HepG2 (cell line): ENCODE measurements at regions not wholly inside any gene's neighbourhood (a gene's known extent, or its start where the extent isn't known, plus 50 kb on each side); places are given as distances from the start of the nearest gene placed in this dataset.

Experiments
- ATAC-seq: fragments of 200-7000 bp; cut with Tn5 transposase; 3 replicates; pipeline ENCODE4 v1.9.1; 2020; ENCODE audit warnings: mild to moderate bottlenecking, moderate library complexity
- BruUV-seq: library from RNA; stranded (reverse); fragments of 400-500 nt; replicated peaks from 2 replicates; lab custom pipeline; 2021; lab: Mats Ljungman, UMichigan
- CTCF ChIA-PET: fragments of 300-600 bp; formaldehyde crosslinking; extraction: SDS; loops from one replicate; lab custom pipeline; 2021; ENCODE audit warnings: low total read pairs, inconsistent platforms, low intra/inter-chr PET ratio; lab: Yijun Ruan, JAX
- POLR2A ChIA-PET: fragments of 350-600 bp; sonication (Branson Sonifier 250); formaldehyde crosslinking; loops from one replicate; lab custom pipeline; 2020; ENCODE audit warnings: antibody characterized with exemption, inconsistent platforms; lab: Yijun Ruan, JAX
- DNase-seq: peaks from one replicate; pipeline ENCODE4 v3.0.0-alpha.2; 2015; ENCODE audit warnings: low spot score
- FAIRE-seq: peaks from 3 replicates; lab custom pipeline; 2011; peaks lifted over from hg19 to GRCh38; lab: Jason Lieb, UNC
- H2AFZ ChIP-seq: one replicate; pipeline ENCODE4 v1.6.1; 2011; ENCODE audit warnings: low read length, inconsistent platforms
- H3K27ac ChIP-seq: fragments of 300-600 bp; 3 replicates; pipeline ENCODE4 v1.8.0; 2011; ENCODE audit warnings: mixed run types, mild to moderate bottlenecking, mixed read lengths, low read length, inconsistent platforms; ENCODE audit not compliant: insufficient read depth; ENCODE audit errors: extremely low read length
- H3K27me3 ChIP-seq, 2 experiments: fragments of 200-600 bp in 1 of 2; 2 replicates in 1 of 2; 3 replicates in 1 of 2; pipeline versions ENCODE4 v1.6.0 to v1.8.0; 2011; ENCODE audit warnings: low read length in 2 of 2, mild to moderate bottlenecking in 2 of 2, moderate library complexity in 2 of 2, inconsistent platforms in 1 of 2; ENCODE audit not compliant: insufficient read depth in 2 of 2, control insufficient read depth in 1 of 2
- H3K36me3 ChIP-seq, 2 experiments: fragments of 200-600 bp in 1 of 2; replicated peaks in 1 of 2; 2 replicates in 1 of 2; 3 replicates in 1 of 2; pipeline versions ENCODE4 v1.5.1 to v1.8.0; 2011; ENCODE audit warnings: low read length in 2 of 2, inconsistent platforms in 1 of 2; ENCODE audit not compliant: insufficient read depth in 2 of 2, control insufficient read depth in 1 of 2
- H3K4me1 ChIP-seq: 2 replicates; pipeline ENCODE4 v1.5.1; 2012; ENCODE audit warnings: low read length, inconsistent platforms; ENCODE audit not compliant: insufficient read depth
- H3K4me2 ChIP-seq: 2 replicates; pipeline ENCODE4 v1.6.0; 2011; ENCODE audit warnings: low read depth, low read length, inconsistent platforms
- H3K4me3 ChIP-seq, 3 experiments: fragments of 200-600 bp in 1 of 3; sonication (generic), shearing (Covaris generic) in 1 of 3; replicated peaks in 1 of 3; 2 replicates each; pipeline ENCODE4 v1.5.1; 2011 to 2016; ENCODE audit warnings: low read length in 3 of 3, inconsistent platforms in 2 of 3, low read depth in 2 of 3, mild to moderate bottlenecking in 2 of 3, control low read depth in 1 of 3, mixed read lengths in 1 of 3; ENCODE audit not compliant: insufficient read depth in 1 of 3
- H3K79me2 ChIP-seq: one replicate; pipeline ENCODE4 v1.6.1; 2011; ENCODE audit warnings: low read length, inconsistent platforms; ENCODE audit not compliant: insufficient read depth
- H3K9ac ChIP-seq: 2 replicates; pipeline ENCODE4 v1.6.0; 2011; ENCODE audit warnings: mild to moderate bottlenecking, low read depth, low read length, inconsistent platforms; ENCODE audit not compliant: insufficient read depth
- H3K9me3 ChIP-seq: 2 replicates; pipeline ENCODE4 v1.5.1; 2012; ENCODE audit warnings: mild to moderate bottlenecking, low read length
- H4K20me1 ChIP-seq: 2 replicates; pipeline ENCODE4 v1.6.0; 2011; ENCODE audit warnings: inconsistent platforms, mild to moderate bottlenecking, low read length, moderate library complexity; ENCODE audit not compliant: insufficient read depth
- ARHGAP35 ChIP-seq: sonication (generic); formaldehyde crosslinking; IDR thresholded peaks from 2 replicates; pipeline ENCODE4 v1.9.0; 2022; ENCODE audit warnings: mild to moderate bottlenecking, inconsistent platforms, moderate library complexity, missing genetic modification reagents, borderline replicate concordance
- GABPB1 ChIP-seq: IDR thresholded peaks from 2 replicates; pipeline ENCODE4 v1.6.1; 2016; ENCODE audit warnings: mild to moderate bottlenecking, missing genetic modification reagents, moderate library complexity, missing compliant biosample characterization
- KLF9 ChIP-seq: IDR thresholded peaks from 2 replicates; pipeline ENCODE4 v1.6.1; 2016; ENCODE audit warnings: low read depth
- LCORL ChIP-seq, 2 experiments: fragments of 450-650 bp in 1 of 2; sonication (generic) in 1 of 2; formaldehyde crosslinking in 1 of 2; IDR thresholded peaks; 2 replicates each; pipeline versions ENCODE4 v1.5.0 to v1.6.1; 2017 to 2020; ENCODE audit warnings: antibody characterized with exemption in 1 of 2, missing genetic modification reagents in 1 of 2
- NPAS2 ChIP-seq: sonication (generic); formaldehyde crosslinking; IDR thresholded peaks from 2 replicates; pipeline ENCODE4 v1.8.0; 2022; ENCODE audit warnings: mild to moderate bottlenecking, missing genetic modification reagents, borderline replicate concordance
- SRY ChIP-seq: sonication (generic); formaldehyde crosslinking; IDR thresholded peaks from 2 replicates; pipeline ENCODE4 v1.8.0; 2022; ENCODE audit warnings: mild to moderate bottlenecking, missing genetic modification reagents
- STAT5B ChIP-seq: sonication (generic); formaldehyde crosslinking; IDR thresholded peaks from 2 replicates; pipeline ENCODE4 v1.4.0; 2020; ENCODE audit warnings: missing genetic modification reagents
- TBP ChIP-seq: sonication (generic); formaldehyde crosslinking; IDR thresholded peaks from 2 replicates; pipeline ENCODE4 v1.5.0; 2020; ENCODE audit warnings: missing genetic modification reagents
- ZBTB20 ChIP-seq: sonication (generic); formaldehyde crosslinking; IDR thresholded peaks from 2 replicates; pipeline ENCODE4 v1.8.1; 2023; ENCODE audit warnings: missing genetic modification reagents, low read depth, mild to moderate bottlenecking, borderline replicate concordance
- ZNF12 ChIP-seq: sonication (generic); formaldehyde crosslinking; IDR thresholded peaks from 2 replicates; pipeline ENCODE4 v1.5.0; 2020; ENCODE audit warnings: missing genetic modification reagents
- ZNF577 ChIP-seq: sonication (generic); formaldehyde crosslinking; IDR thresholded peaks from 2 replicates; pipeline ENCODE4 v1.4.0; 2020; ENCODE audit warnings: mild to moderate bottlenecking, low read depth, missing genetic modification reagents, borderline replicate concordance
- ZNF737 ChIP-seq: sonication (generic); formaldehyde crosslinking; IDR thresholded peaks from 2 replicates; pipeline ENCODE4 v1.5.0; 2020; ENCODE audit warnings: missing genetic modification reagents, mild to moderate bottlenecking, borderline replicate concordance
- ZNF776 ChIP-seq: sonication (generic); formaldehyde crosslinking; IDR thresholded peaks from 2 replicates; pipeline ENCODE4 v1.4.0; 2020; ENCODE audit warnings: mild to moderate bottlenecking, missing genetic modification reagents
- ZNF782 ChIP-seq: sonication (generic); formaldehyde crosslinking; IDR thresholded peaks from 2 replicates; pipeline ENCODE4 v1.4.0; 2020; ENCODE audit warnings: missing genetic modification reagents, mild to moderate bottlenecking, borderline replicate concordance
- WGBS: methylation state at CpG from one replicate; pipeline ENCODE4 v1.1.6; 2017; ENCODE audit warnings: low lambda C conversion rate; 5-methylcytosine and 5-hydroxymethylcytosine counted together
- in situ Hi-C: cut with HindIII; loops from 2 replicates; pipeline ENCODE4 v1.10.0; 2017; ENCODE audit warnings: low pct_unique_long_range_greater_than_20kb; ENCODE audit not compliant: extremely low pct_ligation_motif_present
- intact Hi-C: fragments of 100-400 bp; cut with micrococcal nuclease; formaldehyde crosslinking; loops from one replicate; pipeline ENCODE4 v1.10.0; 2022; ENCODE audit not compliant: unreplicated experiment
- TF ChIP-seq, protein P1 (sequence below): IDR thresholded peaks from 2 replicates; pipeline ENCODE4 v1.6.1; 2018; ENCODE audit warnings: missing genetic modification reagents, mild to moderate bottlenecking, missing compliant biosample characterization
- TF ChIP-seq, protein P2 (sequence below): sonication (generic); formaldehyde crosslinking; IDR thresholded peaks from 2 replicates; pipeline ENCODE4 v1.4.0; 2020; ENCODE audit warnings: missing genetic modification reagents
- TF ChIP-seq, protein P3 (sequence below): sonication (generic); formaldehyde crosslinking; IDR thresholded peaks from 2 replicates; pipeline ENCODE4 v1.4.0; 2020; ENCODE audit warnings: missing genetic modification reagents, mild to moderate bottlenecking, borderline replicate concordance
- TF ChIP-seq, protein P4 (sequence below): sonication (generic); formaldehyde crosslinking; IDR thresholded peaks from 2 replicates; pipeline ENCODE4 v1.4.0; 2020; ENCODE audit warnings: missing genetic modification reagents, borderline replicate concordance

DNA sequence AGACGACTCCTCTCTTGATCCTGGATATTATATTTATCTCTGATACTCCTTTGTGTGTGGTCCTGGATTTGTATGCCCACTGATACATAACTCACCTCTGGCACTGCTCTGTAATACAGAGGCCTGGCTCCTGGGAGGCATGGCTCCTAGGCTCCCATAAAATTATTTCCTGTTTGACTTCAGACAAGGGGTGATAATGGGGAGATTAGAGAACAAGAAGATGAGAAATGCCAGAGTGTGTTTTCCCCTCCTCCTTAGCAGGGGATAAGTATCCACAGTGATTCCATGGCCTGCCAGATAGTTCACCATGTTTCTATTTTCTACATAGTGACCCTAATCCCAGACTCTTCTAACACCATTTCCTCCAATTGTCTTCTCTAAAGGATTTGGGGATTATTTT lies 165.7 kb upstream of the PLSCR5 start:
- H3K4me1 ChIP-seq = no peaks in the 10 kb centered on the region
- H3K9ac ChIP-seq = no peak overlapping the region
- H3K36me3 ChIP-seq = no peaks in the 10 kb centered on the region
- BruUV-seq = no TSS peak
- H3K27ac ChIP-seq = no peak overlapping the region
- 0% methylated on average over 1 of the region's 1 CpG for WGBS
- ATAC-seq = no peak
- no peak overlapping the region for H2AFZ ChIP-seq
- no peaks in the 10 kb centered on the region; a peak in 1 of 5 replicates for H3K27me3 ChIP-seq
- intact Hi-C loops = no loop called here
- no peaks in the 10 kb centered on the region for H3K79me2 ChIP-seq
- ChIA-PET CTCF (no interaction called here), POLR2A (no interaction called here)
- in situ Hi-C loops = no loop called here
- no peak overlapping the region for H3K4me3 ChIP-seq
- H3K9me3 ChIP-seq = no peaks in the 10 kb centered on the region
- DNase-seq = no peak
- no peaks in the 10 kb centered on the region for H4K20me1 ChIP-seq
- no peak overlapping the region for H3K4me2 ChIP-seq
- FAIRE-seq = no peak
- TF ChIP-seq, protein P1, sequence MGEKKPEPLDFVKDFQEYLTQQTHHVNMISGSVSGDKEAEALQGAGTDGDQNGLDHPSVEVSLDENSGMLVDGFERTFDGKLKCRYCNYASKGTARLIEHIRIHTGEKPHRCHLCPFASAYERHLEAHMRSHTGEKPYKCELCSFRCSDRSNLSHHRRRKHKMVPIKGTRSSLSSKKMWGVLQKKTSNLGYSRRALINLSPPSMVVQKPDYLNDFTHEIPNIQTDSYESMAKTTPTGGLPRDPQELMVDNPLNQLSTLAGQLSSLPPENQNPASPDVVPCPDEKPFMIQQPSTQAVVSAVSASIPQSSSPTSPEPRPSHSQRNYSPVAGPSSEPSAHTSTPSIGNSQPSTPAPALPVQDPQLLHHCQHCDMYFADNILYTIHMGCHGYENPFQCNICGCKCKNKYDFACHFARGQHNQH (CRISPR knock-in tag) = no peak
- TF ChIP-seq TBP (no peak), KLF9 (CRISPR knock-in tag) (no peak), ZNF577 (CRISPR knock-in tag) (no peak), ZNF776 (CRISPR knock-in tag) (no peak), ARHGAP35 (CRISPR knock-in tag) (no peak), ZBTB20 (CRISPR knock-in tag) (no peak), NPAS2 (no peak), ZNF782 (CRISPR knock-in tag) (no peak), ZNF12 (no peak), LCORL (IDR thresholded peaks at IDR 0.05) (no peak), LCORL (CRISPR knock-in tag; IDR thresholded peaks at IDR 0.05) (no peak), ZNF737 (no peak), STAT5B (no peak), GABPB1 (CRISPR knock-in tag) (no peak), SRY (CRISPR knock-in tag) (no peak)
- TF ChIP-seq, protein P2, sequence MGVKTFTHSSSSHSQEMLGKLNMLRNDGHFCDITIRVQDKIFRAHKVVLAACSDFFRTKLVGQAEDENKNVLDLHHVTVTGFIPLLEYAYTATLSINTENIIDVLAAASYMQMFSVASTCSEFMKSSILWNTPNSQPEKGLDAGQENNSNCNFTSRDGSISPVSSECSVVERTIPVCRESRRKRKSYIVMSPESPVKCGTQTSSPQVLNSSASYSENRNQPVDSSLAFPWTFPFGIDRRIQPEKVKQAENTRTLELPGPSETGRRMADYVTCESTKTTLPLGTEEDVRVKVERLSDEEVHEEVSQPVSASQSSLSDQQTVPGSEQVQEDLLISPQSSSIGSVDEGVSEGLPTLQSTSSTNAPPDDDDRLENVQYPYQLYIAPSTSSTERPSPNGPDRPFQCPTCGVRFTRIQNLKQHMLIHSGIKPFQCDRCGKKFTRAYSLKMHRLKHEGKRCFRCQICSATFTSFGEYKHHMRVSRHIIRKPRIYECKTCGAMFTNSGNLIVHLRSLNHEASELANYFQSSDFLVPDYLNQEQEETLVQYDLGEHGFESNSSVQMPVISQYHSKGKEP (CRISPR knock-in tag) = no peak
- TF ChIP-seq, protein P3, sequence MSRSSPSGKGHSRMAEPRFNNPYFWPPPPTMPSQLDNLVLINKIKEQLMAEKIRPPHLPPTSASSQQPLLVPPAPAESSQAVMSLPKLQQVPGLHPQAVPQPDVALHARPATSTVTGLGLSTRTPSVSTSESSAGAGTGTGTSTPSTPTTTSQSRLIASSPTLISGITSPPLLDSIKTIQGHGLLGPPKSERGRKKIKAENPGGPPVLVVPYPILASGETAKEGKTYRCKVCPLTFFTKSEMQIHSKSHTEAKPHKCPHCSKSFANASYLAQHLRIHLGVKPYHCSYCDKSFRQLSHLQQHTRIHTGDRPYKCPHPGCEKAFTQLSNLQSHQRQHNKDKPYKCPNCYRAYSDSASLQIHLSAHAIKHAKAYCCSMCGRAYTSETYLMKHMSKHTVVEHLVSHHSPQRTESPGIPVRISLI = no peak
- TF ChIP-seq, protein P4, sequence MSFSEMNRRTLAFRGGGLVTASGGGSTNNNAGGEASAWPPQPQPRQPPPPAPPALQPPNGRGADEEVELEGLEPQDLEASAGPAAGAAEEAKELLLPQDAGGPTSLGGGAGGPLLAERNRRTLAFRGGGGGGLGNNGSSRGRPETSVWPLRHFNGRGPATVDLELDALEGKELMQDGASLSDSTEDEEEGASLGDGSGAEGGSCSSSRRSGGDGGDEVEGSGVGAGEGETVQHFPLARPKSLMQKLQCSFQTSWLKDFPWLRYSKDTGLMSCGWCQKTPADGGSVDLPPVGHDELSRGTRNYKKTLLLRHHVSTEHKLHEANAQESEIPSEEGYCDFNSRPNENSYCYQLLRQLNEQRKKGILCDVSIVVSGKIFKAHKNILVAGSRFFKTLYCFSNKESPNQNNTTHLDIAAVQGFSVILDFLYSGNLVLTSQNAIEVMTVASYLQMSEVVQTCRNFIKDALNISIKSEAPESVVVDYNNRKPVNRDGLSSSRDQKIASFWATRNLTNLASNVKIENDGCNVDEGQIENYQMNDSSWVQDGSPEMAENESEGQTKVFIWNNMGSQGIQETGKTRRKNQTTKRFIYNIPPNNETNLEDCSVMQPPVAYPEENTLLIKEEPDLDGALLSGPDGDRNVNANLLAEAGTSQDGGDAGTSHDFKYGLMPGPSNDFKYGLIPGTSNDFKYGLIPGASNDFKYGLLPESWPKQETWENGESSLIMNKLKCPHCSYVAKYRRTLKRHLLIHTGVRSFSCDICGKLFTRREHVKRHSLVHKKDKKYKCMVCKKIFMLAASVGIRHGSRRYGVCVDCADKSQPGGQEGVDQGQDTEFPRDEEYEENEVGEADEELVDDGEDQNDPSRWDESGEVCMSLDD (CRISPR knock-in tag) = no peak
